ENCODE measurements at regions not wholly inside any gene's neighbourhood (a gene's known extent, or its start where the extent isn't known, plus 50 kb on each side); places are given as distances from the start of the nearest gene placed in this dataset.

- TF ChIP-seq TAF1 (IDR thresholded peaks at IDR 0.05; ENCODE audit: low read depth) (no peak), MXI1 (conservative IDR thresholded peaks at IDR 0.05; ENCODE audit: poor library complexity, severe bottlenecking) (no peak), CTCF (IDR thresholded peaks at IDR 0.05; ENCODE audit: poor library complexity, severe bottlenecking) (no peak), SMC3 (conservative IDR thresholded peaks at IDR 0.05; ENCODE audit: poor library complexity) (no peak)
- H4K20me1 ChIP-seq (ENCODE audit: insufficient read depth), result no peaks in the 10 kb centered on the region
- H3K27me3 ChIP-seq (ENCODE audit: insufficient read depth, low read depth, low read length), result no peaks in the 10 kb centered on the region
- H3K36me3 ChIP-seq (ENCODE audit: insufficient read depth, low read length), result no peaks in the 10 kb centered on the region
- no peak overlapping the region for H3K27ac ChIP-seq (ENCODE audit: low read length)
- H3F3A ChIP-seq (ENCODE audit: insufficient read depth, low read length, poor library complexity, severe bottlenecking), result no peaks in the 10 kb centered on the region
- no peak overlapping the region for H3K4me3 ChIP-seq (ENCODE audit: low read length)
- H2AFZ ChIP-seq (ENCODE audit: low read depth, low read length), result no peak overlapping the region
- no peak overlapping the region for H3K4me2 ChIP-seq (ENCODE audit: low read length)
- H3K9ac ChIP-seq (ENCODE audit: low read length), result no peak overlapping the region
- H3K9me3 ChIP-seq (ENCODE audit: low read length), result no peaks in the 10 kb centered on the region
- H3K79me2 ChIP-seq (replicated peaks; ENCODE audit: insufficient read depth, low read length), result no peaks in the 10 kb centered on the region
- H3K9me2 ChIP-seq (ENCODE audit: insufficient read depth, low read length), result no peaks in the 10 kb centered on the region
Measured at GRCh38 chr15:70217226-70218160, 119.8 kb upstream of the TLE3 start.

- Histone ChIP-seq H3K9ac (ENCODE audit: low read length) (no peak overlapping the region), H3K36me3 (ENCODE audit: insufficient read depth, low read length) (no peaks in the 10 kb centered on the region)
- no peak for TF ChIP-seq SMC3 (conservative IDR thresholded peaks at IDR 0.05; ENCODE audit: poor library complexity)
- no peak for TF ChIP-seq RAD21 (conservative IDR thresholded peaks at IDR 0.05)
- no peak for TF ChIP-seq POLR2AphosphoS5 (IDR thresholded peaks at IDR 0.05)
- TF ChIP-seq REST (IDR thresholded peaks at IDR 0.05; ENCODE audit: borderline replicate concordance), result no peak
- TF ChIP-seq EP300 (conservative IDR thresholded peaks at IDR 0.05; ENCODE audit: poor library complexity, severe bottlenecking), result no peak
- no peak for TF ChIP-seq CTCF (IDR thresholded peaks at IDR 0.05; ENCODE audit: poor library complexity, severe bottlenecking)
- no peak for TF ChIP-seq EZH2 (IDR thresholded peaks at IDR 0.05; ENCODE audit: borderline replicate concordance, insufficient read depth, low read length, poor library complexity, severe bottlenecking)
- TF ChIP-seq TAF1 (IDR thresholded peaks at IDR 0.05; ENCODE audit: low read depth), result no peak
- TF ChIP-seq MXI1 (conservative IDR thresholded peaks at IDR 0.05; ENCODE audit: poor library complexity, severe bottlenecking), result no peak
Measured at GRCh38 chr15:70215951-70216350, 118.2 kb upstream of the TLE3 start.

More at GRCh38 chr15:70215951-70216350, 118.2 kb upstream of the TLE3 start:
- no peaks in the 10 kb centered on the region for H3K9me2 ChIP-seq (ENCODE audit: insufficient read depth, low read length)
- no peaks in the 10 kb centered on the region for H3F3A ChIP-seq (ENCODE audit: insufficient read depth, low read length, poor library complexity, severe bottlenecking)
- H3K79me2 ChIP-seq (replicated peaks; ENCODE audit: insufficient read depth, low read length), result no peaks in the 10 kb centered on the region
- H3K27ac ChIP-seq (ENCODE audit: low read length), result no peak overlapping the region
- H2AFZ ChIP-seq (ENCODE audit: low read depth, low read length), result no peak overlapping the region
- H3K27me3 ChIP-seq (ENCODE audit: insufficient read depth, low read depth, low read length), result no peaks in the 10 kb centered on the region
- H4K20me1 ChIP-seq (ENCODE audit: insufficient read depth), result no peaks in the 10 kb centered on the region
- H3K4me3 ChIP-seq (ENCODE audit: low read length), result no peak overlapping the region
- H3K4me2 ChIP-seq (ENCODE audit: low read length), result no peak overlapping the region
- H3K9me3 ChIP-seq (ENCODE audit: low read length), result no peaks in the 10 kb centered on the region

Data from neural cell (in vitro differentiated cells).